WERI-Rb-1 (cell line): ENCODE measurements at regions not wholly inside any gene's neighbourhood (a gene's known extent, or its start where the extent isn't known, plus 50 kb on each side); places are given as distances from the start of the nearest gene placed in this dataset.

Experiments
- DNase-seq: peaks from one replicate; pipeline ENCODE4 v3.0.0-alpha.2; 2020
- H3K27ac ChIP-seq: fragments of 250-450 bp; sonication (Bioruptor Pico); 2 replicates; pipeline ENCODE4 v1.5.1; 2020; ENCODE audit warnings: mild to moderate bottlenecking, moderate library complexity
- H3K27me3 ChIP-seq: fragments of 250-450 bp; sonication (Bioruptor Pico); 2 replicates; pipeline ENCODE4 v1.5.1; 2021; ENCODE audit warnings: mild to moderate bottlenecking, low read depth, moderate library complexity; ENCODE audit not compliant: insufficient read depth, severe bottlenecking
- H3K36me3 ChIP-seq: fragments of 250-450 bp; sonication (Bioruptor Pico); 2 replicates; pipeline ENCODE4 v1.5.1; 2020; ENCODE audit warnings: mild to moderate bottlenecking, moderate library complexity
- H3K4me3 ChIP-seq: 2 replicates; pipeline ENCODE4 v1.5.1; 2011; ENCODE audit warnings: low read depth, mild to moderate bottlenecking, control low read depth, low read length
- H3K9me3 ChIP-seq: fragments of 250-450 bp; sonication (Bioruptor Pico); 2 replicates; pipeline ENCODE4 v1.5.1; 2021; ENCODE audit warnings: mild to moderate bottlenecking, moderate library complexity; ENCODE audit not compliant: severe bottlenecking
- CTCF ChIP-seq: IDR thresholded peaks from 2 replicates; pipeline ENCODE4 v1.5.1; 2011; ENCODE audit warnings: low read depth, mild to moderate bottlenecking, control low read depth, inconsistent platforms, low read length

- no peak for DNase-seq
- H3K27me3 ChIP-seq: no peaks in the 10 kb centered on the region
- no peak overlapping the region for H3K4me3 ChIP-seq
- H3K9me3 ChIP-seq: no peaks in the 10 kb centered on the region
- no peak overlapping the region for H3K27ac ChIP-seq
- no peaks in the 10 kb centered on the region for H3K36me3 ChIP-seq
- TF ChIP-seq CTCF: no peak
Observed at GRCh38 chr6:168863467-168863866, 390.2 kb downstream of the THBS2 start.

- Histone ChIP-seq H3K9me3 (no peaks in the 10 kb centered on the region), H3K27me3 (no peaks in the 10 kb centered on the region), H3K4me3 (no peak overlapping the region), H3K36me3 (no peaks in the 10 kb centered on the region), H3K27ac (no peak overlapping the region)
- DNase-seq: no peak
- no peak for TF ChIP-seq CTCF
Observed at GRCh38 chr6:168862346-168862980, 391.2 kb downstream of the THBS2 start.

- TF ChIP-seq CTCF: no peak
- no peak overlapping the region for H3K27ac ChIP-seq
- no peaks in the 10 kb centered on the region for H3K9me3 ChIP-seq
- H3K4me3 ChIP-seq: no peak overlapping the region
- no peak for DNase-seq
- no peaks in the 10 kb centered on the region for H3K36me3 ChIP-seq
- no peaks in the 10 kb centered on the region for H3K27me3 ChIP-seq
Observed at GRCh38 chr6:168860987-168861386, 392.7 kb downstream of the THBS2 start.

GRCh38 chr6:168860341-168860740 is 393.3 kb downstream of the THBS2 start:
- Histone ChIP-seq H3K27ac (no peak overlapping the region), H3K4me3 (no peak overlapping the region), H3K36me3 (no peaks in the 10 kb centered on the region), H3K27me3 (no peaks in the 10 kb centered on the region), H3K9me3 (no peaks in the 10 kb centered on the region)
- TF ChIP-seq CTCF: no peak
- DNase-seq: no peak

GRCh38 chr6:168858926-168859325 is 394.7 kb downstream of the THBS2 start:
- Histone ChIP-seq H3K4me3 (no peak overlapping the region), H3K27me3 (no peaks in the 10 kb centered on the region), H3K36me3 (no peaks in the 10 kb centered on the region), H3K9me3 (no peaks in the 10 kb centered on the region), H3K27ac (no peak overlapping the region)
- TF ChIP-seq CTCF: no peak
- no peak for DNase-seq

- no peak overlapping the region for H3K27ac ChIP-seq
- H3K27me3 ChIP-seq: no peaks in the 10 kb centered on the region
- TF ChIP-seq CTCF: no peak
- no peak overlapping the region for H3K4me3 ChIP-seq
- H3K9me3 ChIP-seq: no peaks in the 10 kb centered on the region
- no peak for DNase-seq
- H3K36me3 ChIP-seq: no peaks in the 10 kb centered on the region
Observed at GRCh38 chr6:168856914-168857313, 396.7 kb downstream of the THBS2 start.
